ES-I3 (cell line): ENCODE measurements at regions not wholly inside any gene's neighbourhood (a gene's known extent, or its start where the extent isn't known, plus 50 kb on each side); places are given as distances from the start of the nearest gene placed in this dataset.
"Not testable (repeated sequence)": the region's sequence is repeated elsewhere in the genome, so short reads cannot be mapped to it uniquely, and the experiment has no call there.

ENCODE experiments used
- H3K36me3 ChIP-seq: 2 replicates; pipeline ENCODE4 v1.6.1; 2013; ENCODE audit warnings: mild to moderate bottlenecking, low read length, control low read depth, moderate library complexity; ENCODE audit not compliant: insufficient read depth
- H3K4me1 ChIP-seq: 2 replicates; pipeline ENCODE4 v1.6.1; 2013; ENCODE audit warnings: mild to moderate bottlenecking, control low read depth, low read length; ENCODE audit not compliant: insufficient read depth
- H3K9ac ChIP-seq: 2 replicates; pipeline ENCODE4 v1.6.1; 2013; ENCODE audit warnings: low read depth, mild to moderate bottlenecking, low read length, moderate library complexity
- H3K9me3 ChIP-seq: 2 replicates; pipeline ENCODE4 v1.6.1; 2013; ENCODE audit warnings: mild to moderate bottlenecking, low read length, moderate library complexity; ENCODE audit not compliant: control insufficient read depth, insufficient read depth

- no peak overlapping the region for H3K9ac ChIP-seq
- H3K4me1 ChIP-seq, result no peaks in the 10 kb centered on the region
- H3K9me3 ChIP-seq, result no peaks in the 10 kb centered on the region
- no peaks in the 10 kb centered on the region for H3K36me3 ChIP-seq
Measured at GRCh38 chr14:98924046-98924445, 348.0 kb downstream of the BCL11B start.

GRCh38 chr14:98925354-98926040 is 346.5 kb downstream of the BCL11B start:
- Histone ChIP-seq H3K36me3 (no peaks in the 10 kb centered on the region), H3K9me3 (no peaks in the 10 kb centered on the region)

GRCh38 chr14:98926146-98926545 is 345.9 kb downstream of the BCL11B start:
- Histone ChIP-seq H3K9me3 (no peaks in the 10 kb centered on the region), H3K4me1 (no peaks in the 10 kb centered on the region)

More at GRCh38 chr14:98925354-98926040, 346.5 kb downstream of the BCL11B start:
- no peaks in the 10 kb centered on the region for H3K4me1 ChIP-seq
- H3K9ac ChIP-seq, result no peak overlapping the region

GRCh38 chr14:98926801-98927200 is 345.2 kb downstream of the BCL11B start:
- no peaks in the 10 kb centered on the region for H3K36me3 ChIP-seq
- no peak overlapping the region for H3K9ac ChIP-seq
- H3K4me1 ChIP-seq, result no peaks in the 10 kb centered on the region
- no peaks in the 10 kb centered on the region for H3K9me3 ChIP-seq

More at GRCh38 chr14:98926146-98926545, 345.9 kb downstream of the BCL11B start:
- Histone ChIP-seq H3K9ac (no peak overlapping the region), H3K36me3 (no peaks in the 10 kb centered on the region)

GRCh38 chr14:98927986-98928385 is 344.0 kb downstream of the BCL11B start:
- no peaks in the 10 kb centered on the region for H3K4me1 ChIP-seq
- H3K36me3 ChIP-seq, result no peaks in the 10 kb centered on the region
- H3K9me3 ChIP-seq, result no peaks in the 10 kb centered on the region
- H3K9ac ChIP-seq, result no peak overlapping the region

GRCh38 chr14:98928418-98928817 is 343.6 kb downstream of the BCL11B start:
- Histone ChIP-seq H3K9me3 (no peaks in the 10 kb centered on the region), H3K36me3 (no peaks in the 10 kb centered on the region), H3K4me1 (no peaks in the 10 kb centered on the region), H3K9ac (no peak overlapping the region)

- H3K9ac ChIP-seq, result no peak overlapping the region
- no peaks in the 10 kb centered on the region for H3K36me3 ChIP-seq
- no peaks in the 10 kb centered on the region for H3K9me3 ChIP-seq
- no peaks in the 10 kb centered on the region for H3K4me1 ChIP-seq
Measured at GRCh38 chr14:98931126-98931525, 340.9 kb downstream of the BCL11B start.

- Histone ChIP-seq H3K36me3 (no peaks in the 10 kb centered on the region), H3K9ac (no peak overlapping the region), H3K4me1 (no peaks in the 10 kb centered on the region), H3K9me3 (no peaks in the 10 kb centered on the region)
Measured at GRCh38 chr14:98931911-98932310, 340.1 kb downstream of the BCL11B start.

GRCh38 chr14:98932431-98933325 is 339.3 kb downstream of the BCL11B start:
- H3K9me3 ChIP-seq, result no peaks in the 10 kb centered on the region
- no peaks in the 10 kb centered on the region for H3K36me3 ChIP-seq
- no peak overlapping the region for H3K9ac ChIP-seq
- H3K4me1 ChIP-seq, result no peaks in the 10 kb centered on the region

GRCh38 chr14:98934569-98934968 is 337.4 kb downstream of the BCL11B start:
- H3K36me3 ChIP-seq, H3K4me1 ChIP-seq, H3K9me3 ChIP-seq, H3K9ac ChIP-seq: not testable (repeated sequence)

GRCh38 chr14:98935921-98936320 is 336.1 kb downstream of the BCL11B start:
- no peaks in the 10 kb centered on the region for H3K36me3 ChIP-seq
- no peaks in the 10 kb centered on the region for H3K9me3 ChIP-seq
- no peaks in the 10 kb centered on the region for H3K4me1 ChIP-seq
- H3K9ac ChIP-seq, result no peak overlapping the region

- Histone ChIP-seq H3K36me3 (no peaks in the 10 kb centered on the region), H3K9me3 (no peaks in the 10 kb centered on the region), H3K4me1 (no peaks in the 10 kb centered on the region), H3K9ac (no peak overlapping the region)
Measured at GRCh38 chr14:98937021-98937420, 335.0 kb downstream of the BCL11B start.

- Histone ChIP-seq H3K9me3 (no peaks in the 10 kb centered on the region), H3K36me3 (no peaks in the 10 kb centered on the region), H3K9ac (no peak overlapping the region), H3K4me1 (no peaks in the 10 kb centered on the region)
Measured at GRCh38 chr14:98937712-98938505, 334.1 kb downstream of the BCL11B start.

GRCh38 chr14:98940693-98941437 is 331.1 kb downstream of the BCL11B start:
- H3K36me3 ChIP-seq, result no peaks in the 10 kb centered on the region
- no peak overlapping the region for H3K9ac ChIP-seq
- no peaks in the 10 kb centered on the region for H3K9me3 ChIP-seq
- H3K4me1 ChIP-seq, result no peaks in the 10 kb centered on the region
